HG03439 (cell line): ENCODE measurements at regions not wholly inside any gene's neighbourhood (a gene's known extent, or its start where the extent isn't known, plus 50 kb on each side); places are given as distances from the start of the nearest gene placed in this dataset.
A peak's percentile ranks its signal among the peaks of the same experiment; 100 is the strongest.
"Not testable (repeated sequence)": the region's sequence is repeated elsewhere in the genome, so short reads cannot be mapped to it uniquely, and the experiment has no call there.

ENCODE experiments used
- ATAC-seq: cut with Tn5 transposase; IDR thresholded peaks from one replicate; pipeline ENCODE4 v1.9.1; 2021; ENCODE audit warnings: mild to moderate bottlenecking, moderate library complexity; ENCODE audit not compliant: unreplicated experiment

DNA sequence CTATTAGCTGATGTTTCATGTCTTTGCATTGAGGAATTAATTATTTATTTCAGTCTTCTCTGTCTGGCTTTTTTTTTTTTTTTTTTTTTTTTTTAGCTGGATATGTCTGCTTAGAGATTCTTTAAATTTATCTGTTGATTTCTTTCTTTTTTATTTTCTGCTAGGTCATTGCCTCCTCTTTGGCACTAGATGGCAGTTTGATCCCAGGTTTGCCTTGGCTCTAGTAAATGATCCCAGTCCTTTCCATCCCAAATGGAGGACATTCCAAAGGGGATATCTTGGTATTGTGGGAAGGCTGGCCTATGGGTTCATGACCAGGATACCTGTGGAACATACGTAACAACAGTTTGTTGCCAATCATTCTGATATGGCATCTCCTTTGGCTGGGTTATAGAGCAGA is 339.5 kb upstream of the GCFC2 start:
- ATAC-seq, result no peak

DNA sequence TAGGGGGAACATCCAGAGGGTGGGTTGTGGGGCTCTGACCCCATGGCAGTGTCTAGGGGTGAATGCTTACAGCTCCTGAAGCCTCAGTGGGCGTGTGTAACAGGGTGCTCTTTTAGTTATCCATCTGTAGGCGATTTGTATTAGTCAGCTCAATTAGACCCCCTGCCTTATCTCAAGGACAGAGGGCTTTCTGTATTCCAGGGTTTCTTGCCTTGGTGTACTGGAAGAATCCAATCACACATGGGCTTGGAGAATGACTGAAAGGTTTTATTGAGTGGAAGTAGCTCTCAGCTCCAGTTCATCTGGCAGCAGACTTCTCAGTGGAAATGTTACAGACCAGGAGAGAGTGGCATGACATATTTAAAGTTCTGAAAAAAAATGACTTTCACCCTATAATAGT is 334.0 kb upstream of the GCFC2 start:
- no peak for ATAC-seq

DNA sequence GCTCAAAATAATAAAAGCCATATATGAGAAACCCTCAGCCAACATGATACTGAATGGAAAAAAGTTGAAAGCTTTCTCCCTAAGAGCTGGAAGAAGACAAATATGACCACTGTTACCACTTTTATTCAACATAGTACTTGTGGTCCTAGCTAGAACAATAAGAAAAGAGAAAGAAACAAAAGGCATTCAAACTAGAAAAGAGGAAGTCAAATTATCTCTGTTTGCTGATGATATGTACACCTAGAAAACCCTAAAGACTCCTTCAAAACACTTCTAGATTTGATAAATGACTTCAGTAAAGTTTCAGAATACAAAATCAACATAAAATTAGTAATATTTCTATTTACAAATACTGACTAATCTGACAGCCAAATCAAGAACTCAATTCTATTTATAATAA is 328.8 kb upstream of the GCFC2 start:
- no peak for ATAC-seq

DNA sequence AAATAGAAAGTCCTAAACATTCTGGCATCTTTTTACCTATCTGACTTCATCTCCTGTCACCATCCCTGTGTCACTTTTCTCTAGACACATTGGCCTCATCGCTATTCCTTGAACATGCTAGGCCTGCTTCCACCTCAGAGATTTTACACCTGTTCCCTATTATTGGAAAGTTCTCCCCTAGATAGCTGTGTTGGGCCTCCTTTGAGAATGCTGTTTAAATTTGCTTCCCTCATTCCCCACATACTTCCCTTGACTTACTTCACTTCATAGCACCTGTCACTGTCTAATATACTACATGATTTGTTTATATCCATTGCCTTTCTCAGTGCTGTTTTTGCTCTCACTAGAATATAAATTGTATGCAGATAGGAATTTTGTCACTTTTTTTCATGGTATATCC is 317.0 kb upstream of the GCFC2 start:
- no peak for ATAC-seq

DNA sequence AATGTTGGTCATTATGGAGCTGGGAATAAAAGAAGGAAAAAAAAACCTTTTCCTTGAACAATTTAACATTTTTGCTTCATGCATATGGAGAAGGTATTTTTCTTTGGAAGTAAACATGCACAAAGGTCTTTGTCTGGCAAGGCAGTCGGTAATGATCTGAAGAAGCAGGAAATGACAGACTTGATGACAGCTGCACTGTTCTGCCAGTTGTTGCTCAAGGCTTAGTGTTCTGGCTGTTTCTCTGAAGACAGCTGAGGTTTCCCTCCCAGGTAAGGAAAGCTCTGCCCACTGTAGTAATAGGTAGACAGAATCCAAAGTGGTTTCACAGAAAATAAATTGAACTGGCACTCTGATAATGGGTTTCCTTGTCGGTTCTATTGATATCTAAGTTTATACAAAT is 308.4 kb upstream of the GCFC2 start:
- no peak for ATAC-seq

DNA sequence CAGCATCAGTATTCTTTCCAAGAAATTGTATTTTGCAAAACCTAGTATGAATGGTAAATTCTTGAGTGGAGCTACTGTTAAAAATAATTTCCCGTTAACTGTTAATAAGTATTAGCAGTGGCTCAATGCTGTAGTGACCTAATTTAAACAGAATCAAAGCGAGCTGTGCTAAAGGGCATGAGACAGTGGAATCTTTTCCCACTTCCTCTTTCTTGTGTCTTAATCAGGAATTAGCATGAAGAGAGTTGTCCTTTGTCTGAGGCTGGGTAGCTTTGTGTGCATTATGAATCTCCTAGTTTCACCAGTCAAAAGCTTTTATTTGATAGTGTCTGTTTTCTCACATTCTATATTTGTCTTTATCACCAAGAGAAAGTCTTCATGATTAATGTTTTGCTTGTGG is 298.8 kb upstream of the GCFC2 start:
- ATAC-seq, result no peak

DNA sequence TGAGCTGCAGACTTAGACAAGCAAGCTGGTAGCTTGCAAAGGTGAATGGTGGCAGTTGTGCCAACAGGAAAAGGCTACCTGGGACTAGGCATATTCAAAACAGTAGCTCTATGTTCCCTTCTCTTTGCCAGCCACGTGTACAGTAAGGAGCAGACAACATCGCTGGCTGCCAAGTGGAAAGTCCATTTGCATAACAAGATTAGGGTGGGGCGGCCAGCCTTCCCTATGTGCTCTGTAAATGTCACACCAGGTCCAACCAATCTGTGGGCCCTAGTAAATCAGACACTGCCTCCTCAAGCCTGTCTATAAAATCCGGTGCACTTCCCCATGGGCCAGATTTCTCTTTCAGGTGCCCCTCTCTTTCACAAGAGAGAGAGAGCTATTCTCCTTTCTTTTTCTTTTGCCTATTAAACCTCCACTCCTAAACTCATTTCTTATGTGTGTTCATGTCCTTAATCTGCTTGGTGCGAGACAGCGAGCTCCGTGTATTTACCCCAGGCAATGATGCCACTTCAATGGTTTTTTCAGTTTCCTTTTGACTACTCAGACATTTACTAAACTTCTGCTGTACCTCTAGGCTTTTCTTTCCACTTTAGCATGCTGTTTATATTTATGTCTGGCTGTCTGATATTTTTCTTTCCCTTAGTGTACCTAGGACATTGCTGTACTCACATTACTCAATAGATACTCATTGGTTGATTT is 297.4 kb upstream of the GCFC2 start:
- ATAC-seq, result peak; percentile 95

DNA sequence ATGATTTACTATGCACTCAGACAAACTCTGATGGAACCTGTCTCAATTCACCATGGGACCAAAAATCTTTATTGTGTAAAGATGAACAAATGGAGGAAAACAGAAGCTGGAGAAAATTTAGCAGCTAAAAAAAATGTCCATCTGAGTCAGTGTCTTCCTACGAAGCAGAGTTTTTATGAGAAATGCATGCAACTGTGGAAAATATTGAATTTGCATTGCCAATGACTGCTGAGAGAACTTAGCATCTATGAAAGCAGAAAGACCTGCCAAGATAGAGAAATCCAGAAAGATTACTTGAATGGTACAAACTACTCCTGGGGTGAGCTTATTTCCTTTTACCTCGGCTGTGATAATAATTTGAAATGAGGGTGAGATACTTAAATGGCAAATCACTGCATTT is 289.7 kb upstream of the GCFC2 start:
- ATAC-seq, result no peak

DNA sequence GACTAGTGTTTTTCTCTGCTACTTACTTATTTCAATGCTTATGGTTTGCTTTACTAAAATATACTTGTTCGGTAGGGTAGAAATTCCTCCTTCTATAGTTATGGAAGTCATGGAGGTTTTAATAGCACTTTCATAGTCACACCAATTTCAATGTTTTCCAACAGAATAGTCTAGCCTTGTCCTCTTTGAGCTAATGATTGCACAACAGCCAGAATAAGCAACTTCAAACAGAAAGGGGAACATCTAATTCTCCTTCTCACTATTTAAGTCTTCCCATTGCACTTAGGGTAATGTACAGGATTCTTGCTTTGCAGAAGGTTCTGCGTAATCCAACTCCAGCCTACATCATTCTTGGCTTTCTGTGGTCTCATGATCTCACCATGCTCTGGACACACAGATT is 287.7 kb upstream of the GCFC2 start:
- ATAC-seq, result no peak

DNA sequence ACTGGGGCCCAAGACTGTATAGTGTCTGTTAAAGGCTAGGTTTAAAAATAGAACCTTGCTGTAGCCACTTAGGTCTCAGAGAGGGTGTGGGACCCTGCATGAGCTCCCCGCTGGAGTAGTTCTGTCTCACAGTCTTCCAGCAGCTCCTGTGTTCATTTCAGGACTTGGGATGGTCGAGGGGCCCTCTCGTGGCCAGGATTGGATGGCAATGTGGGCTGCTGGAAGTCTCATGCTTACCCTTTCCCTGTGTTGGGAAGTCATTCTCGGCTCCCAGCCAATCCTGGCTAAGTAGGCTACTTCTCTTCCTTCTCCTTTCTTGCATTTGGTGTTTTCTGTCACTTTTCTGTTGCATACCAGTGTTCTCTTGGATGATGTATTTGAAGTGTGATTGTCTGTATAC is 284.0 kb upstream of the GCFC2 start:
- no peak for ATAC-seq

DNA sequence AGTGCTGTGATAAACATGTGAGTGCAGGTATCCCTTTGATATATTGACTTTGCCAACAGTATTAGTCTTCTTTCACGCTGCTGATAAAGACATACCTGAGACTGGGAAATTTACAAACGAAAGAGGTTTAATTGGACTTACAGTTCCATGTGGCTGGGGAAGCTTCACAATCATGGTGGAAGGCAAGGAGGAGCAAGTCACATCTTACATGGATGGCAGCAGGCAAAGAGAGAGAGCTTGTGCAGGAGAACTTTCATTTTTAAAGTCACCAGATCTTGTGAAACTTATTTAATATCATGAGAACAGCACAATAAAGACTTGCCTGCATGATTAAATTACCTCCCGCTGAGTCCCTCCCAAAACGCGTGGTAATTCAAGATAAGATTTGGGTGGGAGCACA is 277.9 kb upstream of the GCFC2 start:
- ATAC-seq, result not testable (repeated sequence)

DNA sequence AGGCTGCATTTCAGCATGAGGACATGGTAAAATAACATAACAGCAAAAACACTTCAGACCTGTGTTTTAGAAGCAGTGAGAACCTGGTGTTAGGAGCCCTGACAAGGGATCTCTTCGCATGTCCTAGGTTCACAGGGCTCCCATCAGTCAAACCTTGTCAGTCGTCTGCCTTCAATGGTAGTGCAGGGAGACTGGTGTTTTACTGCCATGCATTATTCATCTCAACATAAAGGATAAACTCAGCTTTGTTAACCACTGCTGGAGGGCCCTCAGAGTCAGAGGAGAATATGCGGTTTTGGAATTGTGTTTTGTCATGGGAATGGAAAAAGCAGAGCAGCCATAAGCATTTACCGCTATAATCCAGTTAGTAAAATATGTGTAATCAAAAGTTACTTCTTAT is 275.9 kb upstream of the GCFC2 start:
- ATAC-seq, result no peak

DNA sequence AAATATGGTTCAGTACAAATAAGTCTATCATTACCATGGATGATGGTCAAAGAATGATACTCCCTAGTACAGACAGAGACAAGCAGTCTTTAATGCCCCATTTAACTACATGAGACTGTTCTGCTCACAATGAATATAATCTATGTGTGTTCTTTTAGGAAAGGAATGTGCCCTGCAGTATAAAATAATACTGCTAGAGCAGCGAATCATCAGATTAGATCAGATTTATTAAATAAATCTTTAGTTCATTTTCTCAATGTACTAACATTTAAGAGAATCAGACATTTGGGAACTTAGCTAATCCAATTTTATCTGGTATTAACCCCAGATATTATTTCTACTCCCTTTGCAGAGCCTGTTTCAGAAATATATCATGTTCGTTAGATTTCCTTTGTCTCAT is 272.0 kb upstream of the GCFC2 start:
- ATAC-seq, result no peak

DNA sequence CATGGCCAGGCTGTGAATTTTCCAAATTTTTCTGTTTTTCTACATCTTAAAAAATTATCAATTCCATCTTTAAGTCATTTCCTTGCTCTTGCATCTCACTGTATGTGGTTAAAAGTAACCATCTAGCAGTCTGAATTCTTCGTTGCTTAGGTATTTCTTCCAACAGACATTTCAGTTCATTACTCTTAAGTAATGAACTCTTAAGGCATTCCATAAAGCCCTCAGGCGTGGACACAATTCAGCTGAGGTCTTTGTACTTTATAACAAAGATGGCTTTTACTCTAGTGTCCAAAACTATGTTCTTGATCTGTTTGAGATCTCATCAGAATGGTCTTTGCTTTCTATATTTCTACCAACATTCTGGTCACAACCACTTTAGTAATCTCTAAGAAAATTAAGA is 253.9 kb upstream of the GCFC2 start:
- no peak for ATAC-seq

DNA sequence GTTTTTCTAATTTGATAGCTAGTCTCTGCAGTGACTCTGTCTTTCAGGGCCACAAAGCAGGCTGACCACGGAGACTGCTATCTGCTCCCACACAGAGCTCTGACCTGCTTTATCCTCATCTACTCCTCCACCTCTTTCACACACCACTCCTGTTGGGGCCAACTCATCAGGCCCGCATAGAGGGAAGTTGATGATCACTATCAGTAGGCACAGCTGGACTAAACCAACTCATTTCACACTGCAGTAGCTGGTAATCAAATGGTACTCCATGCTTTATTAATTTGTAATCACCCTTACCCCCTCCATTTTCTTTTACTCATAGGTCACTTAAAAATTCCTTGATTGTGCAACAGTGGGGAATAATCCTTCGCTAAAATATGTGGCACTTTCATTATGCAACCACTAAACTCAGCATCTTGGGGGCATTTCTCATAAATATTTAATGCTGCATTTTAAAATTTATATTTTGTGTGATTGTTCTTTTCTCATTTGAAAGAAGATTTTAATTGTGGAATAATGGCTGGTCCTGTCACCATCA is 249.8 kb upstream of the GCFC2 start:
- no peak for ATAC-seq

DNA sequence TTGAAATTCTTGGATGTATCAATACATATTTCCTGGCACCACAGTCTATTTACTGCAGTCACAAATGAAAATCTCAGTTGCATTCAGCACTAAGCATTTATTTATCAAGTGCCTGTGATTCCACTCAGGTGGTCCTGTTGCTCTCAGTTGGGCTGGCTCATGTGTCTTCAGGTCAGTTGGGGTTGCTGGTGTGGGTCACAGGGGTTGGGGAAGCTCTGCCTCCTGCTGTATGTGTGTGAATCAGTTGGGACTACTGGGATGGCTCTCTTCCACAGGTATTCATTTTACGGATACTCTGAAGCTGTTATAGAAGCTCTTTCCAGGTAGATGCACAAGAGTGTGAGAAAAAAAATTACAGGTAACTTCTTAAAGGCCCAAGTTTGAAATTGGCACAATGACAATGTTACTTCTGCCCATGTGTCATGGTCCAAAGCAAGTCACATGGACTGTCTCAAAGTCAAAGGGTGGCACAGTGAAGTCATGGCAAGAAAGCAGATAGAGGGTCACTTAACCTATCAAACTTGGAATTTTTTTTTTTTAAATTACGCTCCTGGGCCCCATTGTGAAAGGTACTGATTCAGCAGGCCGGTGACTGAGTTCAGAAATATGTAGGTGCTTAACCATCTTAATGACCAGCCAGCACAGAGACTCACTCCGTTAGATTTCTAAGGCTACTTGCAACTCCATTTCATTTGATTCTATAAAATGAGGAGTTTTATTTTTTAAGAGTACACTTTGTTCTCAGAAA is 249.2 kb upstream of the GCFC2 start:
- ATAC-seq, result no peak

DNA sequence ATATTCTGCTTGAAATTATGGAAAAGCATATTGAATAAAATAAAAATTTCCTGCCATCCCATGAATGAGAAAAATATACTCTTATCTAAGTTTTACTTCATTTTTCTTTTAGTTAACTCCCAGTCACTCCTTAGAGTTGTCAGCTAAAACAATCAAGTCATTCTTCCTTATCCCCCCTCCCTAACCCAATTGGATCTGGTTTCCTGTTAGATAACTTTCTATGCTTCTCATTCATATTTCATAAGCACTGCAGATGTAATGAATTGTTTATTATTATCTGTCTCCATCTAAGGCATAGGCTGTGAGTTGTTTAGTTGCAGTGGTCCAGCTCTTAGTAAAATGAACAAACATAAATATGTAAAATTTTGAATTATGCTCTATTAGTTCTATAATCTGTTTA is 244.0 kb upstream of the GCFC2 start:
- ATAC-seq, result no peak

DNA sequence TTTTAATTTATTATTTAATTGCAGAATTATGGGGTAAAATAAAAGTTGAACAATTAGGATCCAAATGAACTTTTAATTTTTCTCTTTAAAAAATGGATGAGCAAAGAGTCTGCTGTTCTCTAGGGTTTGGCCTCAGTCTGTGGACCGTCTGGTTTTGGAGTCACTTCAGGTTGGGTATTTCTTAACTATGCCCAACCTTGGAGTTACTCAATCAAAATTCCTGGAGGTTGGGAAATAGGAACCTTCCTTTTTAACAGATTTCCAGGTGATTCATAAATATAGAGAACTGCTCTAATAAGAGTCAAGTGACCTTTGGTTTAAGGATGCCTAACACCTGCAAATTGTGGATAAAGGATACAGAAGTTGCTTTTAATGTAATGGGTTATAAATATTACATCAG is 241.5 kb upstream of the GCFC2 start:
- ATAC-seq, result no peak

DNA sequence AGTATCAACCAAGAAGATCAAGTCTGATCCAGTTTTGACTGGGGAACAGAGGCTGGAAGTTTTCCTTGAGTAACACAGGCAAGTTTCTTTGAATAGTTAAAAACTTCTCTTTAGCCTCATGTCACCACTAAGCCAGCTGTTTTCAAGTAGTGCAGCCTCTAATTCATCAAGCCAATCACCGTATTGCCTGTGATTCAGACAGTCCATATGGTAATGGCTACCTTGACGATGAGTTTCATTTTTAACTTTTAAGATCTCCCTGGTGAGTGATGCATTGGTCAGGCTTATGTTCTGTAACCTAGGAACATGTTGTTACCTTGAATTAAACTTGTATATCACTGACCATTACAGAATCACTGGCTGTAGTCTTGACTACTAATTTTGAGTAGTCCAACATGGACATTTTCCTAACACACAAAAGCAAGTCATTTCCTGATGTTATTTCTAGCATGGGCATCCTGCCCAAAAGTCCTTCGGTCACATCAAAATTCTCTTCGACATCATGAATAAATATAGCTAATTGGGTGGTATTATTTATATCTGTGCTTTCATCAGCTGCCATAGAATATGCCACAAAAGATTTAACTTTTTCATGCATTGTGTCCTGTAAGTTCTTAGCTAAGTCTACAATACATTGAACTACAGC is 238.8 kb upstream of the GCFC2 start:
- no peak for ATAC-seq

DNA sequence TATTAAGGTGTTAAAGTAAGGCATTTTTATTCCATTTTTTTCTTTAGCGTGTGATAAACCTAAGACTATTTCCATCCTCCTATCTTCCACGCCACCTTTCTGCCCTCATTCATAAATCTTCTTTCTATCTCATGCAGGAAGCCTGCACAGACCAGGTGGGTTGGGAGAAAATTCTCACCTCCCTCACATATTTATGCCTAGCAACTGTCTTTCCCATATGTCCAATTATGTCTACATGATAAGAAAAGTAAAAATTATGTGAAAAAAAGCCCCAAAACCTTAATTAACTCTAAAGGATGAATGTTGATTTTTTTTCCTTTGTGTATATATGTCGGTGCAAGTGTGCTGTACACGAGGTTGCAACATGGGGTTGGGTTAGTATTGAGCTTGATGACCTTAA is 225.6 kb upstream of the GCFC2 start:
- no peak for ATAC-seq

DNA sequence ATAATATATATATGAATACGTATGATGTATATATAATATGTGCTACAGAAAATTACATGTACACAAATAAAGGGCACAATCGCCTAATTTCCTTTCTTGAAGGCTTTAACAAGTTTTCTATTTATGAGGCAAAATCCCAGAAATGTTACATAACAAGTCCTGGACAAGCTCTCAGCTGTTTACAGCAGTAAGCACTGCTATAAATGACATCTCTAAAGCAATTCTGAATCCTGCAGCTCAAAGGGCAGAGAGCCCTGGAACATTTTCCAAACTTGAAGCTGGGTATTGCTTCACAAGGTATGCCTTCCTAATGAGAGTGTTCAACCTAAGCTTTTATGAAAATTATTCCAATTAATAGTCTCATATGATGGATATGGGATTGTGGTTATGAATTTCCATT is 222.3 kb upstream of the GCFC2 start:
- ATAC-seq, result no peak

DNA sequence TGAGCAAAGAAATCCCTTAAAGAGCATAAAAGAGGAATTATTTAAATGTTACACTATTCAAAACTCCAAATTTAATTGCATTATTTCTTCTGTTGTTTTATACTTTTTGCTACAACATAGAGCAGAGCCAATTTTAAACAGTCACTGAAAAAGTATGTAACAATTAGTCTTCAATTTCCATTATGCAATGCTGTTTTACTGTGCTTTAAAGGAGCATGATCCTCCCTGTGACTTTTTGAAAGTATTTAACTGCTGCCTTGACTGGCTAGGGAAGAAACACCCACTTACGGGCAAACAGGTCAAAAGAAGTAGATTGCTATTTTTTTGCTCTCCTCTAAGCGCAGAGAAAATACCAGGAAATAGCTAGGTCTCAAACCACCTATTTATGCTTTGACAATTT is 217.4 kb upstream of the GCFC2 start:
- no peak for ATAC-seq
